ENCODE measurements at regions not wholly inside any gene's neighbourhood (a gene's known extent, or its start where the extent isn't known, plus 50 kb on each side); places are given as distances from the start of the nearest gene placed in this dataset.

- DNase-seq: no peak
Measured at GRCh38 chr9:82161876-82162275, 173.3 kb downstream of the SPATA31D1 start.

- DNase-seq: no peak
Measured at GRCh38 chr9:82164159-82164558, 175.6 kb downstream of the SPATA31D1 start.

- DNase-seq: no peak
Measured at GRCh38 chr9:82167296-82167695, 178.7 kb downstream of the SPATA31D1 start.

- no peak for DNase-seq
Measured at GRCh38 chr9:82168585-82168984, 180.0 kb downstream of the SPATA31D1 start.

- DNase-seq: no peak
Measured at GRCh38 chr9:82170866-82171265, 182.3 kb downstream of the SPATA31D1 start.

- no peak for DNase-seq
Measured at GRCh38 chr9:82171271-82171670, 182.7 kb downstream of the SPATA31D1 start.

- DNase-seq: no peak
Measured at GRCh38 chr9:82180711-82181110, 192.1 kb downstream of the SPATA31D1 start.

GRCh38 chr9:82183181-82183860 lies 194.7 kb downstream of the SPATA31D1 start:
- no peak for DNase-seq

- DNase-seq: no peak
Measured at GRCh38 chr9:82184524-82184923, 196.0 kb downstream of the SPATA31D1 start.

GRCh38 chr9:82188817-82189216 lies 200.2 kb downstream of the SPATA31D1 start:
- DNase-seq: no peak

GRCh38 chr9:82191082-82191770 lies 202.7 kb downstream of the SPATA31D1 start:
- no peak for DNase-seq

- DNase-seq: no peak
Measured at GRCh38 chr9:82192211-82192610, 203.6 kb downstream of the SPATA31D1 start.

GRCh38 chr9:82196622-82197441 lies 208.3 kb downstream of the SPATA31D1 start:
- DNase-seq: no peak

- no peak for DNase-seq
Measured at GRCh38 chr9:82201196-82201595, 212.6 kb downstream of the SPATA31D1 start.

GRCh38 chr9:82202808-82203207 lies 214.2 kb downstream of the SPATA31D1 start:
- no peak for DNase-seq

- no peak for DNase-seq
Measured at GRCh38 chr9:82206490-82206889, 217.9 kb downstream of the SPATA31D1 start.

- DNase-seq: no peak
Measured at GRCh38 chr9:82206946-82207345, 218.4 kb downstream of the SPATA31D1 start.

GRCh38 chr9:82208741-82209450 lies 220.3 kb downstream of the SPATA31D1 start:
- DNase-seq: no peak

- no peak for DNase-seq
Measured at GRCh38 chr9:82209797-82210470, 221.4 kb downstream of the SPATA31D1 start.

- DNase-seq: no peak
Measured at GRCh38 chr9:82212885-82213284, 224.3 kb downstream of the SPATA31D1 start.

- DNase-seq: no peak
Measured at GRCh38 chr9:82216435-82216834, 227.9 kb downstream of the SPATA31D1 start.

- DNase-seq: no peak
Measured at GRCh38 chr9:82223442-82223841, 234.9 kb downstream of the SPATA31D1 start.
